ENCODE measurements at regions not wholly inside any gene's neighbourhood (a gene's known extent, or its start where the extent isn't known, plus 50 kb on each side); places are given as distances from the start of the nearest gene placed in this dataset.
A peak's percentile ranks its signal among the peaks of the same experiment; 100 is the strongest.
"Not testable (repeated sequence)": the region's sequence is repeated elsewhere in the genome, so short reads cannot be mapped to it uniquely, and the experiment has no call there.

DNA sequence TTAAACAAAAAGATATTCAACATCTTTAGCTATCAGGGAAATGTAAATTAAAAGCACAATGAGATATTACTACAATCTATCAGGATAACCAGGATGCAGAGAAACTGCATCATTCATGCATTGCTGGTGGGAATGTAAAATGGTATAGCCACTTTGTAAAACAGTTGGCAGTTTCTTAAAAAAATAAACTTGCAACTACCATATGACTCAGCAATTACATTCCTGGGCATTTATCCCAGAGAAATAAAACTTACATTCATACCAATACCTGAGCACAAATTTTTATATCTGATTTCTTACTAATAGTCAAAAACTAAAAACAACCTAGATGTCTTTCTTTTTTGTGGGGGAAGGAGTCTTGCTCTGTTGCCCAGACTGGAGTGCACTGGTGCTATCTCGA lies 190.3 kb upstream of the TAB2 start:
- in situ Hi-C loops (cut with MboI; ENCODE audit: low pct_unique_long_range_greater_than_20kb, low sequenced_read_pairs): no loop called here
- no peak for DNase-seq

DNA sequence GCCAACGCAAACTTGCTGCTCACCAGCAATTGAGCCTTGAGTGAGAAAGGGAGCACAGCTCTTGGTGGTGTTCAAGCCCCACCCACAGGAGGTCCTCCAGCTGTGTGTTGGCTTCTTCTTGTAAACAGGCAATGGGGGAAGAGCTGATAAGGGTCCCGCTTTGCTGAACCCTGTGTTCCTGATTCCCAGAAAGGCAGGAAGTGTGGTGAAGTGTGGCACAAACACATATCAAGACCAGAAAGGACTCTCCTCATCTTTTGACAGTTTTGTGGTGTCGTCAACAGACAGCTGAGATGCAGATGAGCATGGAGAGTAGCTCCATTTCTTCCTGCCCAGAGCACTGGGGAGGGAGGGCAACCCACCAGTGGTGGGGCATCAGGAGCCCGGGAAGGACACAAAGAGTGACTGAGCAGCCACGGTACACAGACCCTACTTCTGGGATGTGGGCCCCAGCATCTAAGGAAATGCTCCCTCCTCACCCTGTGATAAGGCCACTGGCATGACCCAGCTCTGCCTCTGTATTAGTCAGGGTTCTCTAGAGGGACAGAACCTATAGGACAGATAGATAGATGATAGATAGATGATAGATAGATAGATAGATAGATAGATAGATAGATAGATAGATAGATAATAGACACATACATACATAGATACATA lies 188.9 kb upstream of the TAB2 start:
- in situ Hi-C loops (cut with MboI; ENCODE audit: low pct_unique_long_range_greater_than_20kb, low sequenced_read_pairs): no loop called here
- peak; percentile 93 for DNase-seq

DNA sequence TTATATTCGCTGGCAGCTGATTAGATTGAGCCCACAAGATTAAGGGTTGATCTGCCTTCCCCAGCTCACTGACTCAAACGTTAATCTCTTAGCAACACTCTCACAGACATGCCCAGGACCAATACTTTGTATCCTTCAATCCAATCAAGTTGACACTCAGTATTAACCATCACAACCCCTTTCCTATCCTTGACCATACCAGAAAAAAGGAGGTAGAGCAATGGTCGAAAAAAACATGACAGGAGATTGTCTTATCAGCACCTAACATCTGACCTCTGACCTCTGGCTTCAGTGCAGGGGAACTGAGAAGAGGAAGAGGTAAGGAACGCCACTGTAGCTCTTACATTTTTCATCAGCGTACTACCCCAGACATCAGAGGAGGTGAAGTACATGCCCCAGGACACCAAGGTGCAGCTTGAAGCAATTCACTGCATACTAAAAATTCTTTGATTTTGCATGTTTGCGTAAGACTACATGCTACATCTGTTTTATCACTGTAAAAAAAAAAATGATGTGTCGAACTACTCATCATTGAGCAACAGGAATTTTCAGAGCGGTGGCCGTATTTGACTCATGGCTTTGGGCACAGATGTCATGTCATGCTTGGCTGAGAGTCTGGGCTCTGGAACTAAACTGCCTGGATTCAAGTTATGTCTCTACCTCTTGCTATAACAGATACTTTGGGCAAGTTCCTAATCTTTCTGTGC lies 188.0 kb upstream of the TAB2 start:
- in situ Hi-C loops (cut with MboI; ENCODE audit: low pct_unique_long_range_greater_than_20kb, low sequenced_read_pairs): no loop called here
- peak; percentile 64 for DNase-seq

DNA sequence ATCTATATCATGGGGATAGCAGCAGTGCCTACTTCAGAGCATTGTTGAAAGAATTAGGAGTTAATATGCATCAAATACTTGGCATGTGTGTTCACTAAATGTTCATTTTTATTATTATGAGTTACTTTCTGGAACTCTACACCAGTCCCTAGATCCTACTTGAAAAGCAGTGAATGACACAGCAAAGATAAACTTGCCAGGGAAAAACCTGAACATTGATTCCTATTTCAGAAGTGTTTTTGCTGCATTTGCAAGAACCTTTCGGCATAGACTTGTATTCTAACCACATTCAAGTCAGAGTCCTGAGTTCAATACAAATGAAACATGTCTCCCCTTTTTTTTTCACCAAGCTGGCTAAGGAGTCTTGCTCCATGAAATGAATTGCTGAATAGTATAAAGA lies 187.4 kb upstream of the TAB2 start:
- in situ Hi-C loops (cut with MboI; ENCODE audit: low pct_unique_long_range_greater_than_20kb, low sequenced_read_pairs): no loop called here
- no peak for DNase-seq

DNA sequence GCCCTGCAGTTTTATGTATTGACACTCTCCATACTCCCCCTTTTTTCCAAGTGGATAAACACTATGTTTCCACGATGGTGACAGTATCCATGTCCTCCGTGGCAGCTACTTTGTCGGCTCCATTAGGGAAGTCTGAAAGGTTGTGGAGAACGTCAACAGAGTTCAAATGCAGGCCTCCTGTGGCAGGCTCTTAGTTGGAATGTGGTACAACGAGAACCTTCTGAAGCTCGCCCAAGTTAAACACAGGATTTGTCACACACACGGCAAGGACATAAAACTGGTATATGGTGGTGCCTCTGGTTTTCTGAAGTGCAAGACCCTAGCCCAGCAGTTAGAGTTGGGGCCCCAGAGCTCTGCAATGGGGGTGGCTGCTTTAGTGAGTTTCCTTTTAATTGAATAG lies 187.0 kb upstream of the TAB2 start:
- DNase-seq: no peak
- in situ Hi-C loops (cut with MboI; ENCODE audit: low pct_unique_long_range_greater_than_20kb, low sequenced_read_pairs): no loop called here

DNA sequence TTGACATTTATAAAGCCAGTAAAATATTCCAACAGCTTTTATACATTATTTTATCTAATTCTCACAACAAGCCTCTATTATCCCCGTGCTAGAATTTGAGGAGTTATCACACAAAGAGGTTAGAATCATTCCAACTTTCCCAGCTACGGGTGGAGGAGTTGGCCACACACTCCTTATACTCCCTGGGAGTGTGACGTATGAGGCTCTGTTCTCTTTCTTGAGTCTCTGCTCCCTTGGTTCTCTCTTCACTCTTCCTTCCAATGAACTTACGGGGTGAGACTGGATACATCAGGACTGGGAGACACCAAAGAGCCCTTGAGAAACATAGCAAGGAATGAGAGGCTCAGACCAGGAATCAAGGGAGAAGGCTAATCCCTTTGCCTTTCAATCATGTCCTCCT lies 185.6 kb upstream of the TAB2 start:
- DNase-seq: no peak
- in situ Hi-C loops (cut with MboI; ENCODE audit: low pct_unique_long_range_greater_than_20kb, low sequenced_read_pairs): no loop called here

DNA sequence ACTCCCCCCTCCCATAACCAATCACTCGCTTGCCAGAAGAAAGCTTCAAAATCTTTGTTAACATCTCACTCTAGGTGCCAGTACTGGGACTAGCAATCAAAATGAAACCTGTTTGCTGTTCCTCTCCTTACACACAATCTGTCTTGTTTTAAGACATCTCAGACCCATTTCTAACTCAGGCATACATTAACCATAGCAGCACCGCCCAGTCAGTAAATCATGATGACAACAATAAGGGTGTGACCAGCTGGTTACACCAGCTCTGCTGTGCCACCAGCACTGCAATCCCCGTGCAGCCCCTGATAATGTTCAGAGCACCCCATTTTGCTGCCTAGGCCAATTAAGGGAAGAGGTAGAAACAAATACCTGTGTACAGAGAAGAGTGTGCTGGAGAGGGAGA lies 185.2 kb upstream of the TAB2 start:
- no peak for DNase-seq
- in situ Hi-C loops (cut with MboI; ENCODE audit: low pct_unique_long_range_greater_than_20kb, low sequenced_read_pairs): no loop called here

DNA sequence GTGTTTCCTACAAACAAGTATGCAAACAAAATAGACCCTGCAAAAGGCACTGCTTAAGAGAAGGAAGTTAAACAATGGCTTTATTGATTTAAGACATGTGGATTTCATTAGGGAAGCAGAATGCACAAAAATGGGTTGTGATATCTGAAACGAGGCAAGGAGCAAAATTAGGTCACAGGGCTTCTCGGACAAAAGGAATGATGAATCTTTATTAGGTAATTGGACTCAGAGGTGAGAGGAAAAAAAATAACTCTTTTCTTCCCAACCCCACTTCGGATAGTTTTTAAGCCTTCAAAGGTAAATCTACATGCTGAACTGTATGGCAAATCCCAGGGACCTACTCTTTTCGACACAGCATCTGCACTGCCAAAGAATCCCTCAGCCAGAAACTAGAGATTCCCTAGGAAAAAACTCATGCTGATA lies 183.0 kb upstream of the TAB2 start:
- no peak for DNase-seq
- in situ Hi-C loops (cut with MboI; ENCODE audit: low pct_unique_long_range_greater_than_20kb, low sequenced_read_pairs): no loop called here

DNA sequence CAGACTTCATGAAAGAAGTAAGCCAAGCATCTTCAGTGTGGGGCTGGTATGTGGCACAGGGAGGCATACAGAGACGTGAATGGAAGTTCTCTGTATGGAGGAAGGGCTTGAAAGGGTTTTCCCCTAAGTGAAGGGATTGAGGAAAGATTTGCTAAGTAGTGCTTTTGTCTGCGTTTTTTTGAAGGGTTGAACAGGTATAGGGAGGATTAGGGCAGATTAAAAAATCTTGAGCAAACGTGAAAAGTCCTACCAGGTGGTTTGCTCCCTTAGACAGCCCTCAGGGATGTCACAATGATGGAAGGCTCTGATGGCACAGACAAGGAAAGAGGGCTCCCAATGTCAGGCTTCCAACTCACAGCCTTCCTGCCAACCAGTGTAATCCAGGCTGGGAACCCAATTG lies 181.7 kb upstream of the TAB2 start:
- no peak for DNase-seq
- in situ Hi-C loops (cut with MboI; ENCODE audit: low pct_unique_long_range_greater_than_20kb, low sequenced_read_pairs): no loop called here

DNA sequence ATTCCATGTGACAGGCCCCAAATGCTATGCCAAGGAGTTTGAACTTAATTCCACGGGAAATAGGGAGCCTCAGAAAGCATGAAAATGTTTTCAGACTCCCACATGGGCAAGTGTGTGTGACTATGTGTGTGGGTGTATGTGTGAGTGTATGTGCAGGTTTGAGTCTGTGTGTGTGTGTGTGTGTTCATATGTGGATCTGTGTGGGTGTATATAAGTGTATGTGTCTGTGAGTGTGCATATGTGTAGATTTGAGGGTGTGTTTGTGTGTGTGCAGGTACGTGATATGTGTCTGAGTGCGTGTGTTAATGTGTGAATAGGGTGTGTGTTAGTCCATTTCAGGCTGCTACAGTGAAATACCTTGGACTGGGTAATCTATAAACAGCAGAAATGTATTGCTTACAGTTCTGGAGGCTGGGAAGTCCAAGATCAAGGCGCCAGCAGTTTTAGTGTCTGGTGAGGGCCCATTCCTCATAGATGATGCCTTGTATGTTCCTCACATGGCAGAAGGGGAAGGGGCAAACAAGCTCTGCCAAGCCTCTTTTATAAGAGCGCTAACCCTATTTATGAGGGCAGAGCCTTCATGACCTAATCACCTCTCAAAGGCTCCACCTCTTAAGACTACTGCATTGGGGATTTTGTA lies 181.1 kb upstream of the TAB2 start:
- in situ Hi-C loops (cut with MboI; ENCODE audit: low pct_unique_long_range_greater_than_20kb, low sequenced_read_pairs): no loop called here

DNA sequence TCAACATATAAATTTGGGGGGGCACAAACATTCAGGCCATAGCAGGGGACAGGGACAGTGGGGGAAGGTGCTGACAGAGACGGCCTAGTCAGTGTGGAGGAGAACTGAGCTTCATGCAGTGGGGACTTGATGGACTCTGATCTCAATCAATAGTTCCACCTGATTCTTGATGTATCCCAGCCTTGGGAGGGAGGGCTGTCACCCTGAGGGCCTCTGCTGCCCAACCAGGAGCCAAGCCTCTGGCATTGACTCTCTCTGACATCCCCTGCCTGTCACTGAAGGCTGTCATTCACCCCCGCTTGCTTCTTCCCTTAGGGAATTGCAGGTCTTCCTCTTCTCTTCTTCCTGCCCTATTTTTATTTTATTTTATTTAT lies 180.6 kb upstream of the TAB2 start:
- in situ Hi-C loops (cut with MboI; ENCODE audit: low pct_unique_long_range_greater_than_20kb, low sequenced_read_pairs): no loop called here
- no peak for DNase-seq

More for the DNA sequence above, 181.1 kb upstream of the TAB2 start:
- no peak for DNase-seq

DNA sequence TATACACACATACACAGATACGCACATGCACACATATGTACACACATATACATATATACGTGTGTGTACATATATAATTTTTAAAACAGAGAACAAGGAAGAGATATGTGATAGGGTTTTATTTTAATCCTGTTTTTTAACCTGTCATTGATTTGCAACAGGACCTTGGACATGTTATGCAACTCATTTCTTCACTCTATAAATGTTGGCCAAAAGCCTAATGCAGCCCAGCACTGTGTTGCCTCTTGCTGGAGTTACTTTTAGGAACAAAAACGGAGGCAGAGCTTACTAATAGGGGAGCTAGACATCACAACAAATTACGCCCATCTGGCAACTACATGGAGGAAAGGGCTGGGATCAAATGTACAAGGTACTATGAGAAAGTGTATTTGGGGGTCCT lies 179.9 kb upstream of the TAB2 start:
- in situ Hi-C loops (cut with MboI; ENCODE audit: low pct_unique_long_range_greater_than_20kb, low sequenced_read_pairs): no loop called here
- DNase-seq: no peak

DNA sequence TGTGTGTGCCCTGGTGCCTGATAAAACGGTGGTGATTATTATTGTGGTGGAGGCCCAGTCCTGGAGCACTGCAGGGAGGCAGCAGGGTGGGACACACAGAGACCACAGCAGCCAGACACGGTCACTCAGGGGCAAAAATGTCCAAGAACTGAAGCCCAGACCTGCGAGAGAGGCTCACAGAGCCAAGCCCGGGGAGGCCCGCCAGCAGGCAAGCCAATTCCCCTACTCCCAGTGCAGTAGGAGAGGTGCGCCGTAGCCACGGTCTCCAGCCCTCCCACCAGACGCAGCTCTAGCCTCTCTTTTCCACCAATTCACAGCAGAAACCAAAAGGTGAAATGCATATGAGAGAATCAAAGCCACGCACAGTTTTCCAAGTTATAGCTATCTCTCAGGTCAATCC lies 179.4 kb upstream of the TAB2 start:
- in situ Hi-C loops (cut with MboI; ENCODE audit: low pct_unique_long_range_greater_than_20kb, low sequenced_read_pairs): no loop called here
- DNase-seq: no peak

DNA sequence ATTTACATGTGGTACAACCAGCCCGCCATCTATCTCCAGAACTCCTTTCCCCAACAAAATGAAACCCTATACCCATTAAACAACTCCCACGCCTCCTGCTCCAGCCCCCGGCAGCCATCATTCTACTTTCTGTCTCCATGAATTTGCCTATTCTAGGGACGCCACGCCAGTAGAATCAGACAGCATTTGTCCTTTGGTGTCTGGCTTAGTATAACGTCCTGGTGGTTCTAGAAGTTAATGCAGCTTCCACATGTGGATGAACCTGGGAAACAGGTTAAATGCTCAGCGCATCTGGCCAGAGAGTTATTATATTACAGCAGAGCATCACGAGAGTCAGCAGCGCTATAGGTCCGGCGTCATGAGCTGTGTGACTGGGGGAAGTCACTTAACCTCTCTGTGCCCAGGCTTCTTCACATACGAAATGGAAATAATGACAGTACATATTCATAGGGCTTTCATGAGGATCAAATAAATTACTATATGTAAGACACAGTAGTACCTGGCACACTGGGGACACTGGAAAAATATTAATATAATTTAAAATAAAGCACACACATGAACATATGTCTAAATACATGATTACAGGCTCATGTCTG lies 178.7 kb upstream of the TAB2 start:
- no peak for DNase-seq
- in situ Hi-C loops (cut with MboI; ENCODE audit: low pct_unique_long_range_greater_than_20kb, low sequenced_read_pairs): no loop called here

DNA sequence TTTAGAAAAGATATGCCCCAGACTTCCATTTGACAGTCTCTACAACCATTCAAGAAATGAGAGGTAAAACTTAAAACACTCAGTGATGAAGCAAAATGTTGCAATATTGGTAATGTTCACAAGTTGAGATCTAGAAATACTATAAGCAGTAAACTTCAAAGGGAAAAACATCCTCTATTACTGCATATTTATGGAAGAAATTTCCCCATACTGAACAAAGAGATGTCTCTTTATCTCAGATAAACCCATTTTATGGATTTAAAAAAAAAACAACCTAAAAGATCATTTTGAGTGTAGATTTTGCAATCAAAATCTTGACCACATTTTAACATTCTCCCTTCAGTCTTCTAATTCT lies 177.8 kb upstream of the TAB2 start:
- in situ Hi-C loops (cut with MboI; ENCODE audit: low pct_unique_long_range_greater_than_20kb, low sequenced_read_pairs): no loop called here
- DNase-seq: no peak

DNA sequence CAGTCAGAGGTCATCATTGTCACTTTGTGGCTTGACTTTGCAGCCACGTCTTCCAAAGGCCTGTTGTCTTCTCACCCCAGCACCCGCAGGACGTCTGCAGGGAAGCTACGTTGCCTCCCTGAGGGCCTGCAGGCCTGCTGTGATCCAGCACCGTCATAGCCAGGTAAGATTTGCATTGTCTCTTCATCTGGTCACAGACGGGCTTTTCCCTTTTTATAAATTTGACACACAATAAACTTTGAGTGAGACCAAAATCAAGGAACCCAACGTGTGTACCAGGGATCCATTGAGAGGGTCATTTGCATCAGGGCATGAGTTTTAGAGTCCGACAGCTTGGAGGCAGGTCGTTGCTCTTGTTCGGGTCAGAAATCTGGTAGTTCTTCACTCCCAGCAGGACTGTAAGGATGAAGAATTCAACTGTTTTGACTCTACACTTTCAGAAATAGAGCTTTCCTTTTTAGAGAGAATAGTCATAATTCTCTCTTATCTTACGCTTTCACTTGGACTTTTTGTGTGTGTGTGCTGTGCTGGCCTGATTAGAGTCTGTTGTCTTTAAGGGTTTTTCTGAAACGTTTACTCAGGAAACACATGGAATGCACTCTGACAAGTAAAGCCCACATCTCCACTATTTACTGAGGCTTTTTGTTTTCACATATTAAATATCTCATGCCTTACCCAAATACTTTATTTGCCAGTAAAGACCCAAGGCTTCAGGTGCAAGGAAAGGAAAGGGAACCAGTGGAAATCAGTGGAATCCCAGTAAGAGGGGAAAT lies 177.2 kb upstream of the TAB2 start:
- in situ Hi-C loops (cut with MboI; ENCODE audit: low pct_unique_long_range_greater_than_20kb, low sequenced_read_pairs): no loop called here

DNA sequence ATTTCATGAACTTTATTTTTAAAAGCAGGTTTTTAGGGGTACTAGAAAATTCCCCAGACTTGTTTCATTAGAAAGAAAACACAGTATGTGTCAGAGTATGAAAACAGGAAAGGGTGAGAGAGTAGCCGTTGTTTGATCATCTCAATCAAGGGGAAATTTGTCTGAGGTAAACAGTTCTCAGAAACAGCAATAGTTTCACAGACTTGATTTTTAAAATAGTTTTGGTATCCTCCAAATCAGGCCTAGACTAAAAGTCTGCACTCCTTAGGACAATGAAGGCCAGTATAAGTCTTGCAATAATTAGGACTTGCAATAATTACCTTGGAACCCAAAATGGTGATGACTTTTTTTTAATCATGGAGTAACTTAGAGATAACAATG lies 176.6 kb upstream of the TAB2 start:
- DNase-seq: peak; percentile 51
- in situ Hi-C loops (cut with MboI; ENCODE audit: low pct_unique_long_range_greater_than_20kb, low sequenced_read_pairs): no loop called here

More for the DNA sequence above, 177.2 kb upstream of the TAB2 start:
- DNase-seq: peak; percentile 59

DNA sequence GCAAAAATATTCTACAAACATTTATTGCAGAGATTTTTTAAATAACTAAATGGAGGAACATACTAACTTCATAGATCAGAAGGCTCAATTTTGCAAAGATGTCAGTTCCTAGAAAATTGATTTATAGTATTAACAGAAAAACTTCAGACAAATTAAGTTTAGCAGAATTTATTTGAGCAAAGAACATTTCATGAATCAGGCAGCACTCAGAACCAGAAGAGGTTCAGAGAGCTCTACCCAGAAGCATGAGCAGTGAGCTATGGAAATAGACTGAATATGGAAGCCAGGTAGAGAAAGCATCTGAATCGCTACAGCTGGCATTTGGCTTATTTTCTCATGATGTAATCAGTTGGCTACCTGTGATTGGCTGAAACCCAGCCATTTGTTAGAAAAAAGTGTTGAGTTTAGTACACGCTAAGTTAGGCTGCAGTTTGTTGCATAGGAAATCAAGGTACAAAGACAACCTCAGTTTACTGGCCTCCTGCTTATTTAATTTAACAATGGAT lies 174.5 kb upstream of the TAB2 start:
- no peak for DNase-seq
- in situ Hi-C loops (cut with MboI; ENCODE audit: low pct_unique_long_range_greater_than_20kb, low sequenced_read_pairs): no loop called here

DNA sequence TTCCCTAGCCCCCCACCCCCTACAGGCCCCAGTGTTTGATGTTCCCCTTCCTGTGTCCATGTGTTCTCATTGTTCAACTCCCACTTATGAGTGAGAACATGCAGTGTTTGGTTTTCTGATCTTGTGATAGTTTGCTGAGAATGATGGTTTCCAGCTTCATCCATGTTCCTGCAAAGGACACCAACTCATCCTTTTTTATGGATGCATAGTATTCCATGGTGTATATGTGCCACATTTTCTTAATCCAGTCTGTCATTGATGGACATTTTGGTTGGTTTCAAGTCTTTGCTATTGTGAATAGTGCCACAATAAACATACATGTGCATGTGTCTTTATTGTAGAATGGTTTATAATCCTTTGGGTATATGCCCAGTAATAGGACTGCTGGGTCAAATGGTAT lies 171.7 kb upstream of the TAB2 start:
- in situ Hi-C loops (cut with MboI; ENCODE audit: low pct_unique_long_range_greater_than_20kb, low sequenced_read_pairs); DNase-seq: not testable (repeated sequence)

DNA sequence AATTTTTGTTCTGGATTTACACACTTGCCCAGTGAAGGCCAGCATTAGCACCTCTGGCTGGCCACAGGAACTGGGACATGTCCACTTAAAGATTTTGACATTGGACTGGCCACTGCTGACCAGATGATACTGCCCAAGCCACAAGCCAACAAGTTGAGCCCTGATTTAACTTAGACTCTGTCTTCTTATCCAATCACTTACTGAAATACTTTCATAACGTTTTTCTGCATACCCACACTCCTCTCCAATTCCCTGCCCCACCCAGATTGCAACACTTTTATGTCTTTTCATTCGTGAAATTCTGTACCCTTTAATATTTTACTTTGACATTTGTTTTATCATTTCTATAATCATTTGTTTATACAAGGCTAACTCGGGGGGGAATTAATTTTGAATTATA lies 170.3 kb upstream of the TAB2 start:
- no peak for DNase-seq
- in situ Hi-C loops (cut with MboI; ENCODE audit: low pct_unique_long_range_greater_than_20kb, low sequenced_read_pairs): no loop called here

Measured in KBM-7 (cell line).